ENCODE measurements at regions not wholly inside any gene's neighbourhood (a gene's known extent, or its start where the extent isn't known, plus 50 kb on each side); places are given as distances from the start of the nearest gene placed in this dataset.

- no peak for DNase-seq (ENCODE audit: low spot score)
- TF ChIP-seq CTCF (IDR thresholded peaks at IDR 0.05; ENCODE audit: extremely low read depth, missing control alignments): no peak
Measured at GRCh38 chr11:15707194-15707593, 592.5 kb downstream of the INSC start.

- TF ChIP-seq CTCF (IDR thresholded peaks at IDR 0.05; ENCODE audit: extremely low read depth, missing control alignments): no peak
- no peak for DNase-seq (ENCODE audit: low spot score)
Measured at GRCh38 chr11:15707971-15708370, 593.2 kb downstream of the INSC start.

GRCh38 chr11:15710580-15711275 lies 596.0 kb downstream of the INSC start:
- TF ChIP-seq CTCF (IDR thresholded peaks at IDR 0.05; ENCODE audit: extremely low read depth, missing control alignments): no peak

GRCh38 chr11:15711311-15711710 lies 596.6 kb downstream of the INSC start:
- no peak for DNase-seq (ENCODE audit: low spot score)
- no peak for TF ChIP-seq CTCF (IDR thresholded peaks at IDR 0.05; ENCODE audit: extremely low read depth, missing control alignments)

More at GRCh38 chr11:15710580-15711275, 596.0 kb downstream of the INSC start:
- no peak for DNase-seq (ENCODE audit: low spot score)

GRCh38 chr11:15714641-15715399 lies 600.1 kb downstream of the INSC start:
- no peak for DNase-seq (ENCODE audit: low spot score)
- no peak for TF ChIP-seq CTCF (IDR thresholded peaks at IDR 0.05; ENCODE audit: extremely low read depth, missing control alignments)

GRCh38 chr11:15716550-15716949 lies 601.8 kb downstream of the INSC start:
- TF ChIP-seq CTCF (IDR thresholded peaks at IDR 0.05; ENCODE audit: extremely low read depth, missing control alignments): no peak
- DNase-seq (ENCODE audit: low spot score): no peak

- TF ChIP-seq CTCF (IDR thresholded peaks at IDR 0.05; ENCODE audit: extremely low read depth, missing control alignments): no peak
- DNase-seq (ENCODE audit: low spot score): no peak
Measured at GRCh38 chr11:15720460-15720859, 605.7 kb downstream of the INSC start.

All from GM20000 (cell line).